Loucy (cell line): ENCODE measurements at regions not wholly inside any gene's neighbourhood (a gene's known extent, or its start where the extent isn't known, plus 50 kb on each side); places are given as distances from the start of the nearest gene placed in this dataset.

Source experiments
- H2AFZ ChIP-seq: fragments of 200-600 bp; sonication (generic); 2 replicates; pipeline ENCODE4 v1.6.0; 2016; ENCODE audit warnings: antibody characterized with exemption, mild to moderate bottlenecking, low read length, moderate library complexity
- H3F3A ChIP-seq: fragments of 200-600 bp; 2 replicates; pipeline ENCODE4 v1.6.0; 2016; ENCODE audit warnings: antibody characterized with exemption, low read depth, mild to moderate bottlenecking
- H3K27me3 ChIP-seq: fragments of 200-600 bp; sonication (generic); 2 replicates; pipeline ENCODE4 v1.6.1; 2014; ENCODE audit warnings: low read length, mild to moderate bottlenecking; ENCODE audit not compliant: insufficient read depth, poor library complexity, severe bottlenecking
- H3K36me3 ChIP-seq: fragments of 200-600 bp; sonication (generic); 2 replicates; pipeline ENCODE4 v1.6.1; 2016; ENCODE audit warnings: low read length; ENCODE audit not compliant: insufficient read depth
- H3K4me1 ChIP-seq: fragments of 200-600 bp; sonication (generic); 2 replicates; pipeline ENCODE4 v1.5.1; 2014; ENCODE audit warnings: low read length, mild to moderate bottlenecking; ENCODE audit not compliant: insufficient read depth, poor library complexity, severe bottlenecking
- H3K4me2 ChIP-seq: fragments of 200-600 bp; sonication (generic); 2 replicates; pipeline ENCODE4 v1.6.0; 2014; ENCODE audit warnings: antibody characterized with exemption, low read length, low read depth, mild to moderate bottlenecking; ENCODE audit not compliant: poor library complexity, severe bottlenecking
- H3K4me3 ChIP-seq: fragments of 200-600 bp; sonication (generic); 2 replicates; pipeline ENCODE4 v1.5.1; 2014; ENCODE audit warnings: low read length, mild to moderate bottlenecking, mixed read lengths; ENCODE audit not compliant: poor library complexity, severe bottlenecking
- H3K79me2 ChIP-seq: fragments of 200-600 bp; sonication (generic); 2 replicates; pipeline ENCODE4 v1.6.1; 2014; ENCODE audit warnings: low read length; ENCODE audit not compliant: insufficient read depth
- H3K9ac ChIP-seq: fragments of 200-600 bp; sonication (generic); 2 replicates; pipeline ENCODE4 v1.6.0; 2014; ENCODE audit warnings: mild to moderate bottlenecking, low read depth, low read length, moderate library complexity; ENCODE audit not compliant: poor library complexity, severe bottlenecking
- H3K9me2 ChIP-seq: fragments of 200-600 bp; sonication (generic); replicated peaks from 2 replicates; pipeline ENCODE4 v1.6.1; 2016; ENCODE audit warnings: low read depth, low read length, mixed read lengths
- H3K9me3 ChIP-seq: fragments of 200-600 bp; sonication (generic); 2 replicates; pipeline ENCODE4 v1.6.1; 2014; ENCODE audit warnings: mild to moderate bottlenecking, antibody characterized with exemption, low read length, low read depth; ENCODE audit not compliant: insufficient read depth
- H4K20me1 ChIP-seq: fragments of 200-600 bp; sonication (generic); 2 replicates; pipeline ENCODE4 v1.6.0; 2014; ENCODE audit warnings: antibody characterized with exemption, low read length, mild to moderate bottlenecking; ENCODE audit not compliant: insufficient read depth, poor library complexity, severe bottlenecking
- CTCF ChIP-seq: fragments of 200-600 bp; sonication (generic); conservative IDR thresholded peaks from 2 replicates; pipeline ENCODE4 v1.5.1; 2014; ENCODE audit warnings: mild to moderate bottlenecking, antibody characterized with exemption, low read length
- EZH2phosphoT487 ChIP-seq: fragments of 200-600 bp; IDR thresholded peaks from 2 replicates; pipeline ENCODE4 v1.6.1; 2018; ENCODE audit warnings: antibody characterized with exemption, mild to moderate bottlenecking, moderate library complexity, borderline replicate concordance

- TF ChIP-seq EZH2phosphoT487 (no peak), CTCF (no peak)
- no peaks in the 10 kb centered on the region for H3K9me2 ChIP-seq
- no peaks in the 10 kb centered on the region for H3K36me3 ChIP-seq
- no peaks in the 10 kb centered on the region for H3K27me3 ChIP-seq
- H3K4me3 ChIP-seq: no peak overlapping the region
- no peak overlapping the region for H2AFZ ChIP-seq
- H3K9me3 ChIP-seq: 0 out of 2 replicates have a peak, but pooled peaks cover 3% of the 10 kb centered on the region
- no peaks in the 10 kb centered on the region for H4K20me1 ChIP-seq
- no peak overlapping the region for H3K9ac ChIP-seq
- H3K79me2 ChIP-seq: no peaks in the 10 kb centered on the region
- H3K4me2 ChIP-seq: no peak overlapping the region
- no peaks in the 10 kb centered on the region for H3K4me1 ChIP-seq
- H3F3A ChIP-seq: no peaks in the 10 kb centered on the region
Observed at GRCh38 chr4:125827696-125828052, 512.9 kb downstream of the FAT4 start.

GRCh38 chr4:125828346-125828745 lies 513.6 kb downstream of the FAT4 start:
- no peak overlapping the region for H3K4me2 ChIP-seq
- H3K36me3 ChIP-seq: no peaks in the 10 kb centered on the region
- no peak overlapping the region for H2AFZ ChIP-seq
- H3K9me3 ChIP-seq: no peaks in the 10 kb centered on the region
- no peak overlapping the region for H3K9ac ChIP-seq
- TF ChIP-seq CTCF: no peak
- TF ChIP-seq EZH2phosphoT487: no peak
- no peak overlapping the region for H3K4me3 ChIP-seq
- no peaks in the 10 kb centered on the region for H4K20me1 ChIP-seq
- H3K4me1 ChIP-seq: no peaks in the 10 kb centered on the region
- H3F3A ChIP-seq: no peaks in the 10 kb centered on the region
- no peaks in the 10 kb centered on the region for H3K27me3 ChIP-seq
- no peaks in the 10 kb centered on the region for H3K79me2 ChIP-seq
- H3K9me2 ChIP-seq: no peaks in the 10 kb centered on the region

GRCh38 chr4:125832161-125832560 lies 517.4 kb downstream of the FAT4 start:
- H3K4me1 ChIP-seq: no peaks in the 10 kb centered on the region
- TF ChIP-seq EZH2phosphoT487 (no peak), CTCF (no peak)
- H3F3A ChIP-seq: no peaks in the 10 kb centered on the region
- no peak overlapping the region for H3K4me2 ChIP-seq
- H3K36me3 ChIP-seq: no peaks in the 10 kb centered on the region
- no peak overlapping the region for H2AFZ ChIP-seq
- no peaks in the 10 kb centered on the region for H3K79me2 ChIP-seq
- no peaks in the 10 kb centered on the region for H3K27me3 ChIP-seq
- no peak overlapping the region for H3K9ac ChIP-seq
- H3K9me2 ChIP-seq: no peaks in the 10 kb centered on the region
- H3K9me3 ChIP-seq: no peaks in the 10 kb centered on the region
- H3K4me3 ChIP-seq: no peak overlapping the region
- H4K20me1 ChIP-seq: no peaks in the 10 kb centered on the region
